GM12873 (cell line): ENCODE measurements at regions not wholly inside any gene's neighbourhood (a gene's known extent, or its start where the extent isn't known, plus 50 kb on each side); places are given as distances from the start of the nearest gene placed in this dataset.

ENCODE experiments used
- TF ChIP-seq, protein P1 (sequence below): IDR thresholded peaks from 2 replicates; pipeline ENCODE4 v1.5.1; 2012; ENCODE audit warnings: low read depth, mild to moderate bottlenecking, moderate library complexity, low read length, control low read depth; ENCODE audit not compliant: insufficient read depth; ENCODE audit errors: missing control alignments

DNA sequence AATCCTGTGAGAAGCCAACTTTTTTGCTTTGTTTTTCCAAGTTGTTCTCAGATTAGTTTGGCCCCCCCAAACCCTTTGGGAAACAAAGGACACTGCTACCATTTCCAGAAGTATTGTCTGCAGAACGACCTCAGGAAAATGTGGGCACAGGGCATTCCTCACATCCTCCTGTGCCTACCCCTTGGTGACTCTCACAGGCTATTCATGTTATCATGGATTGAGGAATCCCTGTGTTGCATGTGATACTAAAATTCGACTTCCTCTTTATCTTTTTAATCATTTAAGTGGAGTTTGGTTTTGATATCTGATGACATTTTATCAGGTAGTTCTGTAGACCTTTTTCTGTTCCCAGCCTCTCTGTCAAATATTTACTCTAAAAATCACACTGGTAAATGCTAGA, 184.5 kb downstream of the FASLG start:
- TF ChIP-seq, protein P1, sequence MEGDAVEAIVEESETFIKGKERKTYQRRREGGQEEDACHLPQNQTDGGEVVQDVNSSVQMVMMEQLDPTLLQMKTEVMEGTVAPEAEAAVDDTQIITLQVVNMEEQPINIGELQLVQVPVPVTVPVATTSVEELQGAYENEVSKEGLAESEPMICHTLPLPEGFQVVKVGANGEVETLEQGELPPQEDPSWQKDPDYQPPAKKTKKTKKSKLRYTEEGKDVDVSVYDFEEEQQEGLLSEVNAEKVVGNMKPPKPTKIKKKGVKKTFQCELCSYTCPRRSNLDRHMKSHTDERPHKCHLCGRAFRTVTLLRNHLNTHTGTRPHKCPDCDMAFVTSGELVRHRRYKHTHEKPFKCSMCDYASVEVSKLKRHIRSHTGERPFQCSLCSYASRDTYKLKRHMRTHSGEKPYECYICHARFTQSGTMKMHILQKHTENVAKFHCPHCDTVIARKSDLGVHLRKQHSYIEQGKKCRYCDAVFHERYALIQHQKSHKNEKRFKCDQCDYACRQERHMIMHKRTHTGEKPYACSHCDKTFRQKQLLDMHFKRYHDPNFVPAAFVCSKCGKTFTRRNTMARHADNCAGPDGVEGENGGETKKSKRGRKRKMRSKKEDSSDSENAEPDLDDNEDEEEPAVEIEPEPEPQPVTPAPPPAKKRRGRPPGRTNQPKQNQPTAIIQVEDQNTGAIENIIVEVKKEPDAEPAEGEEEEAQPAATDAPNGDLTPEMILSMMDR = no peak

GRCh38 chr1:172845371-172845770, 186.5 kb downstream of the FASLG start:
- TF ChIP-seq, protein P1 = no peak

DNA sequence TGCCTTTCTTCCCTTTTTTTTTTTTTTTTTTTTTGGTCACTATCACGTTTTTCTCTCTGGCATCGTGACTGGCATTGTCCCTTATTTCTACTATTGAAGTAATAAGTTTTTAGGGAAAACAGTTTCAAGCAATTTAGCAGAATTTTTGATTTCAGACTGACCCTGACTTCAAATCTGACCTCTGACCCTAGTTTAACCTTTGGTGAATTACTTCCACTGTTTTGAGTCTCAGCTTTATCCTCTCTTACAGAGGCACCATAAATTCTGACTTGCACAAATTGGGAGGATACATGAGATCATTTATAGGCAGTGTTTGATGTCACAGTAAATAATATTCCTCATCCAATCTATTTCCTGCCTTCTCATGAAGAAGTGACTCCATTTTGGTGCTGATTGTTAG, 187.0 kb downstream of the FASLG start:
- TF ChIP-seq, protein P1 = no peak

DNA sequence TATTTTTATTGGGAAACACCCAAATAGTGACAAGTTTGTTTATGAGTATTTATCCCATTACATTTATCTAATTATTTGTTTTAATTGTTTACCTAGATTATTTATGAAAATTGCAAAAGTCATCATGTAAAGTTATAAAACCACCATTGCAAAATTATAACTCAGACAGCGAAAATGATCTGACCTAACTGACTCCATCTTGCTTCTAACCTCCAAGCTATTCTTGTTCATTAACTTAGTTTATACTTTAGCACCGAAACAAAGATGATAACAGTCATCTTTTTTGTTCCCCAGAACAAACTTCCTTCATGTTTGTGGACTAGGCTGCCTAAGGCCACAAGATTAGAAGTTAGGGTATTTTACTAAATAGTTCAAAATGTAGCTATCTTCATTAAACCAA, 190.8 kb downstream of the FASLG start:
- TF ChIP-seq, protein P1 = no peak

DNA sequence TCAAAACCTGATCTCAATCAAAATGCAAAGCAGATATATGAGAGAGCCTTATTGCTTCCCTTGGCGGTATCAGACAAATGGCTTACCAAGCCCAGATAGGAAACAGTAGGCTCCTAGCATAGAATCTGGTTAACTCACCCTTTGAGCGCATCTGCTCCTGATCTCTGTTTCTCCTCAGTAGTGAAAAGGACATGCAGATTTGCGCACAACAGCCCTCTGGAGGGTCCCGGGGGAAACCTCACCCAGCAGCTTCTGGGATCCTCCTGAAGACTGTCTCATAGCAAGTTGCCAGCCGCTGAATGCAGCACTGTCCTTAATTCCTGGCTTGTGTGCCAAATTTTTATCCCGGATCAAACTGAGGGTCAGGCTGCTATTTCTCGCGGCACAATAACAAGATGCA, 192.2 kb downstream of the FASLG start:
- TF ChIP-seq, protein P1 = no peak

- TF ChIP-seq, protein P1 = no peak
These were observed 193.0 kb downstream of the FASLG start for GRCh38 chr1:172851856-172852255.

DNA sequence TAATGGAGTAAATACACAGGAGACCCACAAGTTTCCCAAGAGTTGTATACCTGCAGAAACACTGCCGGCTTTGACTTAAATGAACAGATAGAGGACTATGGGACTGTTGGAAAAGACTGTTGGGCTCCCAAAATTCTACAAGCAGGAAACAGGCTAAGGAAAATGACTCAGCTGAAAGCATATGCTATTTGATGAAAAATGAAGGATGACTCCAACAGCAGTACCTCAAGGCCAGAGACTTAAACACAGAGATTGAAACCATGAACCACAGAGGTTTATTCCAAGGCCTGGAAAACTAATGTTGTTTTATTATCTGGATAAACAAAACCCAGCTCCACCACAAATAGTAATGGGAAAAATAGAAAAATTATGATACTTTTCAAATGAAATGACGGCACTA, 187.7 kb downstream of the TNFSF18 start:
- TF ChIP-seq, protein P1 = no peak

DNA sequence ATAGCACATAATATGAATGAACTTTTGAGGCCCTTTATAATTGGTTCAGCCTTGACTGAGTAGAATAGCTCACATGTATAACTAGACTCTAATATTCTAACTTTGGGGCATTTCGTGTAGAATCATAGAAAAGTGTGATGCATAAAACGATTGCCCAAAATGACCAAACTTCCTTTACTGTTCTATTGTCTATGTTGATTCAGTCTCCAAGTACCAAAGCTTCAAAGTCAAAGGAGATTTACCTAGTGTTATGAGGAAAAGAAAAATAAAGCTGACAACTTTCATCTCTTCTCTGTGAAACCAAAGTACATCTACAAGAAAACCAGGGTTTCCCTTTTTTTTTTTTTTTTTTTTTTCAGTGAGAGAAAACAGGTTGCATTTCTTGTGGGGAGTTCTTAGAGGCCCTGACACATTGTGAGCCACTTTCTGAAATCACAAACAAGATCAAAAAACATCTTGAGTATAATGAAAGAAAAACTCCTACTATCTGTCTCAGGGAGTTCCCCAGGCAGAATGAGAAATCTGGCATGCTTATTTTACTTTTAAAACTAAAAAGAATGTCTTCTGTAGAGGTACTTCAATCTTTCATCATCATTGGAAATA, 183.4 kb downstream of the TNFSF18 start:
- TF ChIP-seq, protein P1 = no peak
